ACHN (cell line): ENCODE measurements at regions not wholly inside any gene's neighbourhood (a gene's known extent, or its start where the extent isn't known, plus 50 kb on each side); places are given as distances from the start of the nearest gene placed in this dataset.

ENCODE experiments used
- DNase-seq: peaks from one replicate; pipeline ENCODE4 v3.0.0-alpha.2; 2015
- in situ Hi-C: cut with HindIII; loops from 2 replicates; pipeline ENCODE4 v1.10.0; 2017; ENCODE audit warnings: low sequenced_read_pairs, low pct_ligation_motif_present, low pct_unique_long_range_greater_than_20kb

DNA sequence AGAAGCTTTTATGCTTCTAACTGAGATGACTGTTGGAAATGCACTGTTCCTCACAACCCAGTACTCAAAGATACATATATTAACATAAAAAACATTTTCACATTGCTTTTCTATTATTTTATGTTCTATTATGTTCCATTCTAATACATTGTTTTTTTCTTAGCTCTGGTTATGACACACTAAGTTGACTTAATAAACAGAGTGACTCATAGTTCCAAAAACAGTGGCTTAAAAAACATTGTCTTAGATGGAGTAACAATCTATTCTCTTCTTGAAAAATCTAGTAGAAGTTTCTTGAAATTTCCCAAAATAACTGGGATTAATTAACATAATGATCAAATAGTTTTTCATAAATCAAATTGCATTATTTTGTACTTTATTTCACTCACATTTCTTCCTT is 328.2 kb upstream of the LRATD1 start:
- no peak for DNase-seq
- in situ Hi-C loops: no loop called here

DNA sequence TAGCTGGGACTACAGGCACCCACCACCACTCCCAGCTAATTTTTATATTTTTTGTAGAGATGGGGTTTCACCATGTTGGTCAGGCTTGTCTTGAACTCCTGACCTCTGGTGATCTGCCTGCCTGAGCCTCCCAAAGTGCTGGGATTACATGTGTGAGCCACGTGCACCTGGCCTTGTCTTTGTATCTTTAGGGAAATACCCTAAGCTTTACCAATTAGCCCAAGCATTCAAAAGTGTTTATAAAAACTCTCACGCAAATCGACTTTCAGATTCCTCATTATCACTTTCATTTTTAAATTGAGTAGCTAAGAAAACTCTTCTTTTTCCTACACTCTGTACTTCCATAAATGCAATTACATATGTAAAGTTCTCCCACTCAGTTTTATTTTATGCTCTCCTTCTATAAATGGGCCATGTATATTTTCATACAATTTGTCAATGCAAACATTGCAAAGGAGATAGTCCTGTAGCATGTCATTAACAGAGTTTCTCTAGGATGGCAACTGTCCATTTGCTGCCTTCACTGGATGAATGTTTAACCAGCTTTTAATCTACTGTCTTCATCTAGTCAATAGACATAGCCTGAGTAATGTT is 326.2 kb upstream of the LRATD1 start:
- in situ Hi-C loops: no loop called here
- no peak for DNase-seq

DNA sequence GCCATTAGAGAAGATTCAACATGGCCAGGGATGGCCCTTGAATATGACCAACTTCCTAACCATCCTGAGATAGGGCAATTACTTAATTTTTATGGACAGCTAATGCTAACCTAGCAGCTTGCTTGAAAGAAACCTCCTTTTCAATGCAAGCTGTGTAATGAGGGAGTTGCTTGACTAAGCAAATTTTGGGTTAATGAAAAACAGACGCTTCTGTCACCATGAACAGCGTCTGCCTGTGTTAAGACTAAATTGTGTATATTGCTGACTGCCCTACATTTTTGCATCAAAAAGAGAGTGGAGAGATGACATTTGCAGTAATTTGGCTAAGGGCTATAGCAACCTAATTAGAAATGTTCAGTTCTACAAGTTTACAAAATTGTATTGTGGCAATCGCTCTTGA is 319.2 kb upstream of the LRATD1 start:
- DNase-seq: no peak

DNA sequence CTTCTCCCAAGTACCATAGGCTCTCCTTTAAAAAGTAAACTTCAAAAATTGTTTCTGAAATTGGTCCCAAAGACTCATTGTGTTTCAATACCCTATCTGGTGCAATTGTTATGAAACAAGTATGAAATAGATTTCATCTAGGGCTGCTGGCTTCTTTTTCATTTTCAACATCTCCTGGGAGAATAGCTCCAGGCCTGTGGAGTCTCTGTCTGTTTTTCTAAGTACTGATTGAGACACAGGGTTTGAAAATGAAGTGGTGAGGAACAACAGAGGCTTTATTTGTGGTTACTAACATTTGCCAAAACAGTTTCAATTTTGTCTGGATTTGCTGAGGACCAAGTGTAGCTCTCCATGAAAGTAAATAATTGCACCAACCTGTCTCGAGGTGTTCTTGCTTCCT is 315.9 kb upstream of the LRATD1 start:
- in situ Hi-C loops: no loop called here
- DNase-seq: no peak

More for the DNA sequence above, 319.2 kb upstream of the LRATD1 start:
- in situ Hi-C loops: no loop called here

DNA sequence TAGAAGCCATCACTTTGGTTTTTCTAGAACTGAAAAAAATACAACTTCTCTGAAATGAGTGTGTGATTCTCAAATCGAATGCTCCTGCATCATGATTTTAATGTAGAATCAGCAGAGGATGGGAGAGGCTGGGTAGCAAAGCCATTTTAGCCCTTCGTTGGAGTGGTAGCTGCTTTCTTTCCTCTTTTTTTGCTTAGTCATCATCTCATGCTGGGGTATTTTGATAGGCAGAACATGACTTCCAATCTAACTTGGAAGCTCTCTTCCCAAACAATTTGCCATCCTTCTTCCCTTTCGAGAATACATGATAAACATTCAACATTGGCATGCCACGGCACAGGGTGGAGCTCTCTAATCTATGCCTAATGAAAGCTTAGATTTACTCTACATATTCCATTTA is 311.2 kb upstream of the LRATD1 start:
- in situ Hi-C loops: no loop called here
- no peak for DNase-seq

DNA sequence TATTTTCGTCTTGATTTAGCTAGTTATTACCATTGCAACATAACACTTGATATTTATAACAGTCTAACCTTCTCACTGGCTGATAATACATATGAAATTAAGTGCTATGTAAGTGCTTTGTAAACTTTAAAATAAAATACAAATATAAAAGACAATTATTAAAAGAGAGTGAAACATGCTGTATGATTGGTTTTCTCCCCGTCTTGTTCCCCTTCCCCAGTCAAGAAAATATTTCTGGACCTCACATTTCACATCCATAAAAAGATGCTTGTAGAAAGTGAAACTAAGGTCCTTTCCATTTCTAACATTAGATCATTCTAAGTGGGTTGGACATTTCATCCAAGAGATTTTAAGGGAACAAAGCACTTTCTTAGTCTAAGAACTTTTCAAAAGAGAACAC is 310.2 kb upstream of the LRATD1 start:
- no peak for DNase-seq
- in situ Hi-C loops: no loop called here

DNA sequence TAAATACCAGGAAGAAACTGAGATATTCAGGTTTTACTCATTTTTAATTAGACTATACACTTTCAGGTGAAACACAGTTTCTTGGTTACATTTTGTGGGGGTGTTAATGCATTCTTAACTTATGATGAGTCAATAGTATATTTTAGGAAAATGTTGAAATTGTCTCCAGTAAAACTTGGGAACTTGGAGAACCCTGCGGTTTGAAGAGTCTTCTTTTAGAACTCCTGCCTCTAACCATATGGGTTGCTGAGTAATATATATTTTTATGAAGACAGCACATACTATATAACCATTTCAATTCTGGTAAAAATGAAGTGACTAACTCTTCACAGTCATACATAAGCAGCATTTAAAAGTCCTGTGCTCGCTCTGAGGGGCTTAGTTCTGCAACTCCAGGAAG is 308.2 kb upstream of the LRATD1 start:
- in situ Hi-C loops: no loop called here
- DNase-seq: no peak

DNA sequence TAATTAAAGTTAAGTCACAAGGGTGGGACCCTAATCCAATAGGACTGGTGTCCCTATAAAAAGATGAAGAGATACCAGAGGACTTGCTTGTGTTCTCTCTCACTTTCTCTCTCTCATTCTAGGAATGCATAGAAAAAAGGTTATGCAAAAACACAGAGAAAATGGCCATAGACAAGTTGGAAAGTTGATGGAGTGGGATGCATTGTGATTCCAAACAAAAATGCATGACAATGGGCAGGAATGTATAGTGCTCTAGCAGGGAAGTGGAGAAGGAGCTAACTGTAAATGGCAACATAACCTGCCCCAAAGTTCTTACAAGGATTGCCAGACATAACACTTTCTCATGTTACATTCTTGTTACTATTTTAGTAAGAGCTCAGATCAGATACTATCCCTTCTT is 301.6 kb upstream of the LRATD1 start:
- in situ Hi-C loops: no loop called here
- DNase-seq: no peak

DNA sequence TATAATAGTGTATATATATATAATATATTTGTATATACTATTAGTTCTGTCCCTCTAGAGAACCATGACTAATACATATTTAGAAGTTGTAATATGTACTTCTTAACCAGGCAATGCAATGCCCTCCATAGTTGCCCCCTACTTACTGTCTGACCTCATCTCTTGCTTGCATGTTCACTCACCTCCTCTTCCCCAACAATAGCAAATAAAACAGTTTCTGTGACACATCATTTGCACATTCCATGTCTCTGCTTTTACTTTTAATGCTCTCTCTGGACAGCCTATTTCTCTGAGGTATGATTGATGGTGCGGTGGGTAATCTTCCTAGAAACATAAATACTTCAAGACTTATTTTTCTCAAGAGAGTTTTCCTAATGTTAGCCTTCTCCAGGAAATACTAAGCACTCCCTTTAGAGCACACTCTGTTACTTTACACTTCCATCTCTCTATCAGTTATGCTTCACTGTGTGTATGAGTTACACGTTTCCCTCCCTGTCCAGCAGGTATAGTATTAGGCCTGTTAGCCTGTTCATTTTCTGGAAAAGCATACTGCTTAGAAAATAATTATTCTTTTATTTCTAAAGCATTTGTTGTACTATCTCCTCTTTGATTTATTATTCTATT is 295.6 kb upstream of the LRATD1 start:
- in situ Hi-C loops: no loop called here
- no peak for DNase-seq

DNA sequence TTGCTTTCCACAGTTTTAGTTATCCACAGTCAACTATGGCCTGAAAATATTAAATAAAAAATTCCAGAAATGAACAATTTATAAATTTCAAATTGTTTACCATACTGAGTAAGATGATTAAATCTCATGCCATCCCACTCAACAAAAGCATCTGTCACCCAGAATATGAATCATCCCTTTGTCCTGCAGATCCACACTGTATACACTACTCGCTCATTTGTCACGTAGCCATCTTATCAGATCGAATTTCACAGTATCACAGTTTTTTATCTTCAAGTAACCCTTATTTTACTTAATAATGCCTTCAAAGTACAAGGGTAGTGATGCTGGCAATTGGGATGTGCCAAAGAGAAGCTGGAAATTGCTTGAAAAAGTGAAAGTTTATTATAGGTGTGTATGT is 291.8 kb upstream of the LRATD1 start:
- DNase-seq: no peak
- in situ Hi-C loops: no loop called here

DNA sequence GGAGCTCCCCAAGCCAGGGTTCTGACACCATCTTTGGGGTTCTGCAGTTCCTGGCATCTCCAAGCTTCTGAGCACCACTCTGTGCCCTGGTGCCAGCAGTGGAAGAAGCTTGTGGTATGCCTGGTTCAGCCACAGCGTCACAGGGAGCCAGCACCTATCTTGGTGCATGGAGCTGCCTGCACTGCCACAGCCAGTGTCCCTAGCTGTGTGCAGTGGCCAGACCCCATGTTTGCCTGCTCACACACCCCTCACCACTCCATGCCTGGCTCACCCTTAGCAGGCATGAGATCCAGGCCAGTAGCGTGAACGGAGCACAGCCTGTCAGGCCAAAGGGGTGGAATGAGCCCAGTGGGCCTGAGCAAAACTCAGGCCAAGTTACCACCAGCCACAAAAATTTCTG is 290.2 kb upstream of the LRATD1 start:
- in situ Hi-C loops: no loop called here
- no peak for DNase-seq

DNA sequence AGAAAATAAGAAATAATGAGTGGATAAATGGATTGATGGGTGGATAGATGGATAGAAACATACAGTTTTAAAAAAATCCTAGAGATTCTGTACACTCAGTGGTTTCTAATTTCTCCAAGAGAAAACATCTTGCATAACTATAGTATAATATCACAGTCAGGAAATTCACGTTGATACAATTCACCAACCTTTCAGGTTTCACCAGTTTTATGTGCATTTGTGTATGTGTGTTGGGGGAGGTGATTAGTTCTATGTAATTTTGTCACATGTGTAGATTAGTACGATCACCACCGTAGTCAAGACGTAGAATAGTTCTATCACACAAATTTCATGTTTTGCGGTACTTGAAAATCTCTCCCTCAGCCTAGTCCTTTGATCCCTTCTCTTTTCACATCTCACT is 288.2 kb upstream of the LRATD1 start:
- DNase-seq: no peak

DNA sequence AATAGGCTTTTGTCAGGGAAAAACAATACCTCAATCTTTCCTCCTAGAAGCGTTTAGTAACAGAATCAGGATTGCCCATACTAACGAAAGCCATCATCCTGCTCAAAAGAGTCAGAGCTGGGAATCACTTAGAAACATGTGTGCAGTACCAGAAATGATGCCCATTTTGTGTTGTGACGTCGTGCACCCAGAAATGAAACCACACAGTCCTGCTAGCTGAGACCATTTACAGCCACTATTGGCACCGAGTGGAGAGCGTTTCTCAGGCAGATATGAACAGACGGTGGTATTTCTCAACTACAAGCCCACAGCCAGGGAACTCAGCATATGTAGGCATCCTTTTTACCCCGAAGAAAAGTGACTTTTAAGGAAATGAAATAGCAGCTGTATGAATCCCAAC is 284.3 kb upstream of the LRATD1 start:
- no peak for DNase-seq
- in situ Hi-C loops: no loop called here

More for the DNA sequence above, 288.2 kb upstream of the LRATD1 start:
- in situ Hi-C loops: no loop called here

DNA sequence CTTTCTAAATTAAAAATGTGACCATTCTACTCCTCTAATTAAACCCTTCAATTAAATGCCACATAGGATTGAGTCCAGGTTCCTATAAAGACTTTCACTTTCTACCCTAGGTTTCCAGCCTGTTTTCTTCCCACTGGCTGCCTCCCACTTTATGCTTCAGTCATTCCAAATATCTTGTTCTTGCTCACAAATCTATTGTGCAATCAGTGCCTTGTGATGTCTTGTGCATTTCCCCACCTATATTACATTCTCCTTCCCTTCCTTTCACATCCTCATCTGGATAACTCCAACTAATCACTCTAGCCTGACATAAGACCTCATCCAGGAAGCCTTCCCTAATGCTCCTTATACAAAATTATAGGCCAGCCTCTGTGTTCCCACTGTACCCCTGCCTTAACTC is 281.7 kb upstream of the LRATD1 start:
- DNase-seq: no peak
- in situ Hi-C loops: no loop called here

DNA sequence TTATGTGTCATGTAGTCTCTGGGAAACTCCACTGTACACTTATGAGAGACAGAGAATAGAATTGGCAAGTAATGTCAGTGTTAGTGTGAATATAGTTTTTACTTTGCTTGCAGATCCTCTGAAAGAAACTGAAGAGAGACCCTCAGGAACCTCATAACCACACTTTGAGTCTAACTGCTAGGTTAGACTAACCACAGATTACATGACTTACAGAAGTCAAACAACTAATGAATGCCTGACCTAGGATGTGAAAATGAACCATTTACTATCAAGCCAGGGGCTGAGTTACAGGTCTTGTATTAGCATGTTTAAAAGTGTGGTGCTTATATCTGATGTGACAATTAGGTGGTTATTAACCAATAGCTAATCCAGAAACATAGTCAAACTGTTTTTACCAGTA is 280.4 kb upstream of the LRATD1 start:
- in situ Hi-C loops: no loop called here
- DNase-seq: no peak

DNA sequence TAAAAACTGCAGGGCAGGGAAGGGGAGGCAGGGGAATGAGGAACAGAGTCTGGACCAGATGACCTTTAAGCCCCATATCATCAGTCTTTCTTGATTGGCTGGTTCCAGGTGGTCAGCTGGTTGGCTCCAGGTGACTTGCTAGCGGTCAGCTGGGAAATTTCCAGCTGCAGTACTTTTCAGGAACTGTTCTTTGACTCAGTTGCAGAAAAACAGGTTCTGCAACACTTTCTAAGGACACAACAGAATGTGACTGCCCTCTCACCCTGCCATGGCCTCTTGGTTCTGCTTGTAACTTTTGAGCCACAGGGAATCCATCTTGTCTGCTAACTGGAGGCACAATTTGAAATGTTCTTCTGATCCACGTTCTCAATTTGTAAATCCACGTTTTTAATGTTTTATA is 278.3 kb upstream of the LRATD1 start:
- no peak for DNase-seq
- in situ Hi-C loops: no loop called here

DNA sequence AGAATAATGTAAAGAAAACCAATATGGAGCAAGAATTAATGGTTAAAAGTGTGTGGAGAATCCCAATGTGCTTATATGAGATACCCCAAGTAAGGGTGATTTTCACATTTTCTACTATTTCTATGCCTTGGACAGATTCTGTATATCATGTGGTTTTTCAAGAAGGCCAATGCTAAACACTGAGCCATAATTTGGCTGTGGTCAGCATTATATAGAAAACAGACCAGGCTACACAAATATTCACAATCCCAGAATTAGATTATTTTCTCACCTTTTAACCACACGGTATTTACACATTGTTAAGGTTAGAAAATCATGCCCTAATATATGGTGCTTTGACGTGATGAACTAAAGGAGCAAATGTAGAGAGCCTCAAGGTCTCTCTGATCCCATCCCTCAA is 277.4 kb upstream of the LRATD1 start:
- no peak for DNase-seq
- in situ Hi-C loops: no loop called here

DNA sequence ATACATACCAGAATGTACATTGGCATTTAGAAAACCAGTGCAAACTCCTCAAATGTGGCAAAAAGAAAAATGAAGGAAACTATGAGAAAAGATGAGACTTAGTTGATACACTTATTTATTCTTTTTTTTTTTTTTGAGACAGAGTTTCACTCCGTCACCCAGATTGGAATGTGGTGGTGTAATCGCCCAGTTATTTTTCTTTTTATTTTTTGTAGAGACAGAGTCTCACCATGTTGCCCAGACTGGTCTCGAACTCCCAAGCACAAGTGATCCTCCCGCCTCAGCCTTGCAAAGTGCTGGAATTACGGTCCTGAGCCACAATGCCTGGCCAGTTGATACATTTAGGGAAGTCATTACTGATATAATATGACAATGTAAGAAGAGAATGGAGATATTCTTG is 274.2 kb upstream of the LRATD1 start:
- no peak for DNase-seq
- in situ Hi-C loops: no loop called here

DNA sequence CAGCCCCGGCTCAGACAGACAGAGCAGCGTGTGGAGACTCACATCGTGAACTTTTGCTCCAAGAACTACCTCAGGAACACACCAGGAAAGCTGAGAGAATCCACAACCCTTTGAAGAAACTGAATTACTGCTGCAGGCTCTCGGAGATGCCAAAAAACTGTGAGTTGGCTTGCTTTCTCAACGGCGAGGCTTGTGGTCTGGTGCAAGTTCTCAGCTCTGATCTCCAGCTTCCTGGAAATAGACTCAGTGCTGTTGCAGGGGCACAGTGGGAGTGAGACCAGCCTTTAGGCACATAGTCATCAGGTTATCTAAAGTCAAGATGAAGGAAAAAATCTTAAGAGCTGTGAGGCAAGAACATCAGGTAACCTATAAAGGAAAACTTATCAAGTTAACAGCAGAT is 273.7 kb upstream of the LRATD1 start:
- no peak for DNase-seq
- in situ Hi-C loops: no loop called here

DNA sequence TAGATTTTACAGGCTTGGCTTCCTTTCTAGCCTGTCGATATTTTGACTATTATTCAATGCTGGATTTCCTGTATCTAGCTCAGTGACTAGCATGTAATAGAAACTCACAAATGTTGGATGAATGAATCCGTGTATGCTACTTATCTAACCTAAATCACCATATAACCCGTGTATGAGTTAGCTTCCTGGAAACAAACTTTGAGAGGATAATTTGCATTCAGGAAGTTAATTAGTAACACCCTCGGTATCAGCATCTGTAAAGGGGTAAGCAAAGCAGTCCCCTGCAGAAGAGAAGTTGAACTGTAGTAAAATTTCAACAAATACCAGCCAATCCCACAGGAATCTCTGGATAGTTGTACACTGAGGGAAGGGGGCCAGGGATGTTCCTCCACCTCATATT is 269.4 kb upstream of the LRATD1 start:
- in situ Hi-C loops: no loop called here
- no peak for DNase-seq

DNA sequence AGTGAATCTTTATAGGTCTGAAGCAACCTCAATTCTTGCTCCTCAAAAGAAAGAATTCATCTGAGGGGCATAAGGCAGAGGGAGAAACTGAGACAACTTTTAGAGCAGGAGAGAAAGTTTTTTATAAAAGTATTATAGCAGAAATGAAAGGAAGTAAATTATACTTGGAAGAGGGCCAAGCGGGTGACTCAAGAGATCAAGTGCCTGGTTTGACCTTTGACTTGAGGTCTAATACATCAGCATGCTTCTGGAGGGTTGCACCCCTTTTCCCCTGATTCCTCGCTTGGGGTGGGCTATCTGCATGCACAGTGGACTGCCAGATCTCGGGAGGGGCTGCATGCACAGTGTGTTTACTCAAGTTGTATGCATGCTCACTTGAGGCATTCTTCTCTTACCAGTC is 268.5 kb upstream of the LRATD1 start:
- in situ Hi-C loops: no loop called here
- DNase-seq: no peak
